ENCODE measurements at regions not wholly inside any gene's neighbourhood (a gene's known extent, or its start where the extent isn't known, plus 50 kb on each side); places are given as distances from the start of the nearest gene placed in this dataset.

GRCh38 chr10:76651154-76651553 lies 986.5 kb downstream of the KCNMA1 start (continued):
- TF ChIP-seq CHD7 (IDR thresholded peaks at IDR 0.05; ENCODE audit: insufficient replicate concordance, low read length) (no peak), GTF2F1 (IDR thresholded peaks at IDR 0.05; ENCODE audit: borderline replicate concordance, low read depth, low read length) (no peak), CHD2 (IDR thresholded peaks at IDR 0.05; ENCODE audit: low read length) (no peak), ATF3 (IDR thresholded peaks at IDR 0.05; ENCODE audit: insufficient read depth, low read depth, low read length) (no peak), EZH2 (IDR thresholded peaks at IDR 0.05; ENCODE audit: low read depth, low read length, severe bottlenecking) (no peak), TAF1 (IDR thresholded peaks at IDR 0.05; ENCODE audit: low read depth, low read length) (no peak)
